SK-N-SH (cell line): ENCODE measurements at regions not wholly inside any gene's neighbourhood (a gene's known extent, or its start where the extent isn't known, plus 50 kb on each side); places are given as distances from the start of the nearest gene placed in this dataset.

ENCODE experiments used
- CHD2 ChIP-seq: fragments of 150-350 bp; IDR thresholded peaks from 2 replicates; pipeline ENCODE4 v1.6.1; 2018; ENCODE audit warnings: low read length; ENCODE audit not compliant: partially characterized antibody
- FOXJ3 ChIP-seq: sonication (generic); formaldehyde crosslinking; IDR thresholded peaks from 2 replicates; pipeline ENCODE4 v1.5.1; 2020; ENCODE audit warnings: mild to moderate bottlenecking, missing genetic modification reagents
- JUND ChIP-seq: IDR thresholded peaks from 2 replicates; pipeline ENCODE4 v1.4.0; 2012
- RAD21 ChIP-seq: IDR thresholded peaks from 2 replicates; pipeline ENCODE4 v1.6.1; 2012; ENCODE audit warnings: mild to moderate bottlenecking, low read length
- RFX5 ChIP-seq: IDR thresholded peaks from 2 replicates; pipeline ENCODE4 v1.6.1; 2012; ENCODE audit warnings: mild to moderate bottlenecking, improper control_type of control experiment, low read length
- SMC3 ChIP-seq: IDR thresholded peaks from 2 replicates; pipeline ENCODE4 v1.6.1; 2012; ENCODE audit warnings: low read depth, low read length, improper control_type of control experiment
- TCF12 ChIP-seq: IDR thresholded peaks from 2 replicates; pipeline ENCODE4 v1.4.0; 2012
- TF ChIP-seq, protein P1 (sequence below): IDR thresholded peaks from 2 replicates; pipeline ENCODE4 v1.4.0; 2012; ENCODE audit warnings: low read depth
- TF ChIP-seq, protein P2 (sequence below): fragments of 200-600 bp; sonication (generic); IDR thresholded peaks from 2 replicates; pipeline ENCODE4 v1.6.1; 2017; ENCODE audit warnings: antibody characterized with exemption, mild to moderate bottlenecking, moderate library complexity
- TF ChIP-seq, protein P3 (sequence below): fragments of 150-350 bp; IDR thresholded peaks from 2 replicates; pipeline ENCODE4 v1.6.1; 2016; ENCODE audit warnings: mild to moderate bottlenecking, low read depth, low read length
- TF ChIP-seq, protein P4 (sequence below): fragments of 150-350 bp; IDR thresholded peaks from 2 replicates; pipeline ENCODE4 v1.6.1; 2017; ENCODE audit warnings: antibody characterized with exemption, low read length, low read depth, borderline replicate concordance

DNA sequence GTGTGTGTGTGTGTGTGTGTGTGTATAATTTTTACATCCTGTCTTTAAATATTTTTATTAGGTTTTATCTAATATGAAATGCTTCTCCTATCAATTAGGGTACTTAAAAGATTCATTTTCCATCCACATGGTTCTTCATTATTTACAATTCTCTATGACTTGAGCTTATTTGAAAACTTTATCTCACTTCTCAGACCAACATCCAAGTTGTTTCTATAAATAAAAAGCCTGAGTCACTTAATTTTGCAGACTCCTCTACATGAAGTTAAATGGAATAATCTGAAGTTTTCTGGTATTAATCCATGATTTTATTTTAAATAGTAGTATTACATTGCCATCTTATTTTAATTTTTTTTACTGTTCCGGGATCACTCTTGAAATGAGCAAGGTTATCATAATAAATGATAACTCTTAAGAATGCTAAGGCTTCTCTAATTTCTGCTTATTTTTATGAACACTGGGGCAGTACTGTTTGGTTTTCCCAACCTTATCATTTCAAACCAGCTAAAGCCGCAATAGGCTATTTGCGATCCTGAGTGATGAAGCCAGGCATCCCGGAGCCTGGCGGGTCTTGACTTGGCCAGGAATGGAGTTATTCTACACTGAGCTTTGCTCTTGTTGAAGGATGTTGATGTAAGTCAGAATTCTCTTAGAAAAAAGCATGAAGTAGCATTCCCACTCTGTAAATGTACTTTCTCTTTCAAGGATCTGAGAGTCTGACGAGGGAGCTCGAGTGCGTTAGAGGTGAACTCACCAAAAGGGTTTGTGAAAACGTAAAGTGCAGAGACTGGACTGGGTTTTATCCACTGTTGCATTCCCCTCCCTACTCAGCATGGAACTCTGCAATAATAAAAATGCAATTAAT, 220.2 kb upstream of the LRTM1 start:
- TF ChIP-seq SMC3 (no peak), RFX5 (no peak), FOXJ3 (CRISPR knock-in tag) (no peak), CHD2 (no peak), JUND (no peak), RAD21 (no peak), TCF12 (no peak)
- TF ChIP-seq, protein P1, sequence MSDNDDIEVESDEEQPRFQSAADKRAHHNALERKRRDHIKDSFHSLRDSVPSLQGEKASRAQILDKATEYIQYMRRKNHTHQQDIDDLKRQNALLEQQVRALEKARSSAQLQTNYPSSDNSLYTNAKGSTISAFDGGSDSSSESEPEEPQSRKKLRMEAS: no peak
- TF ChIP-seq, protein P2, sequence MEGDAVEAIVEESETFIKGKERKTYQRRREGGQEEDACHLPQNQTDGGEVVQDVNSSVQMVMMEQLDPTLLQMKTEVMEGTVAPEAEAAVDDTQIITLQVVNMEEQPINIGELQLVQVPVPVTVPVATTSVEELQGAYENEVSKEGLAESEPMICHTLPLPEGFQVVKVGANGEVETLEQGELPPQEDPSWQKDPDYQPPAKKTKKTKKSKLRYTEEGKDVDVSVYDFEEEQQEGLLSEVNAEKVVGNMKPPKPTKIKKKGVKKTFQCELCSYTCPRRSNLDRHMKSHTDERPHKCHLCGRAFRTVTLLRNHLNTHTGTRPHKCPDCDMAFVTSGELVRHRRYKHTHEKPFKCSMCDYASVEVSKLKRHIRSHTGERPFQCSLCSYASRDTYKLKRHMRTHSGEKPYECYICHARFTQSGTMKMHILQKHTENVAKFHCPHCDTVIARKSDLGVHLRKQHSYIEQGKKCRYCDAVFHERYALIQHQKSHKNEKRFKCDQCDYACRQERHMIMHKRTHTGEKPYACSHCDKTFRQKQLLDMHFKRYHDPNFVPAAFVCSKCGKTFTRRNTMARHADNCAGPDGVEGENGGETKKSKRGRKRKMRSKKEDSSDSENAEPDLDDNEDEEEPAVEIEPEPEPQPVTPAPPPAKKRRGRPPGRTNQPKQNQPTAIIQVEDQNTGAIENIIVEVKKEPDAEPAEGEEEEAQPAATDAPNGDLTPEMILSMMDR: no peak
- TF ChIP-seq, protein P3, sequence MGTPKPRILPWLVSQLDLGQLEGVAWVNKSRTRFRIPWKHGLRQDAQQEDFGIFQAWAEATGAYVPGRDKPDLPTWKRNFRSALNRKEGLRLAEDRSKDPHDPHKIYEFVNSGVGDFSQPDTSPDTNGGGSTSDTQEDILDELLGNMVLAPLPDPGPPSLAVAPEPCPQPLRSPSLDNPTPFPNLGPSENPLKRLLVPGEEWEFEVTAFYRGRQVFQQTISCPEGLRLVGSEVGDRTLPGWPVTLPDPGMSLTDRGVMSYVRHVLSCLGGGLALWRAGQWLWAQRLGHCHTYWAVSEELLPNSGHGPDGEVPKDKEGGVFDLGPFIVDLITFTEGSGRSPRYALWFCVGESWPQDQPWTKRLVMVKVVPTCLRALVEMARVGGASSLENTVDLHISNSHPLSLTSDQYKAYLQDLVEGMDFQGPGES: no peak
- TF ChIP-seq, protein P4, sequence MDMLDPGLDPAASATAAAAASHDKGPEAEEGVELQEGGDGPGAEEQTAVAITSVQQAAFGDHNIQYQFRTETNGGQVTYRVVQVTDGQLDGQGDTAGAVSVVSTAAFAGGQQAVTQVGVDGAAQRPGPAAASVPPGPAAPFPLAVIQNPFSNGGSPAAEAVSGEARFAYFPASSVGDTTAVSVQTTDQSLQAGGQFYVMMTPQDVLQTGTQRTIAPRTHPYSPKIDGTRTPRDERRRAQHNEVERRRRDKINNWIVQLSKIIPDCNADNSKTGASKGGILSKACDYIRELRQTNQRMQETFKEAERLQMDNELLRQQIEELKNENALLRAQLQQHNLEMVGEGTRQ: no peak
